ENCODE measurements at regions not wholly inside any gene's neighbourhood (a gene's known extent, or its start where the extent isn't known, plus 50 kb on each side); places are given as distances from the start of the nearest gene placed in this dataset. TPM values are rescaled to one million over a fixed set of nuclear protein-coding genes. Genes with fewer than 3 reads are reported as not detected.
"Not testable (repeated sequence)": the region's sequence is repeated elsewhere in the genome, so short reads cannot be mapped to it uniquely, and the experiment has no call there.

- DNase-seq (no peak), ATAC-seq (no peak)
- intact Hi-C loops (cut with micrococcal nuclease), result no loop called here
Measured at GRCh38 chr9:93774331-93775102, 180.6 kb downstream of the BARX1 start.

- DNase-seq (no peak), ATAC-seq (no peak)
- intact Hi-C loops (cut with micrococcal nuclease), result no loop called here
Measured at GRCh38 chr9:93771276-93771675, 183.9 kb downstream of the BARX1 start.

- DNase-seq (no peak), ATAC-seq (no peak)
- intact Hi-C loops (cut with micrococcal nuclease), result no loop called here
Measured at GRCh38 chr9:93761822-93762221, 185.4 kb downstream of the PHF2 start.

- ATAC-seq (no peak), DNase-seq (no peak)
- intact Hi-C loops (cut with micrococcal nuclease), result no loop called here
Measured at GRCh38 chr9:93750045-93750444, 173.7 kb downstream of the PHF2 start.

GRCh38 chr9:93748827-93749226, 172.4 kb downstream of the PHF2 start:
- ATAC-seq; DNase-seq; intact Hi-C loops (cut with micrococcal nuclease): not testable (repeated sequence)

GRCh38 chr9:93731963-93732362, 155.6 kb downstream of the PHF2 start:
- intact Hi-C loops (cut with micrococcal nuclease), result no loop called here
- no peak for DNase-seq
- ATAC-seq, result no peak

- no peak for DNase-seq
- intact Hi-C loops (cut with micrococcal nuclease), result no loop called here
- ATAC-seq, result no peak
Measured at GRCh38 chr9:93730648-93731047, 154.3 kb downstream of the PHF2 start.

- intact Hi-C loops (cut with micrococcal nuclease), result no loop called here
- DNase-seq (no peak), ATAC-seq (no peak)
Measured at GRCh38 chr9:93730217-93730616, 153.8 kb downstream of the PHF2 start.

Small RNA genes lying in the stretch of these regions (microRNA-seq; reads per million reads assigned to microRNA genes)
- not detected for gene MIR4291 (ENCODE audit: borderline number of aligned reads)

Measured in left ventricle myocardium superior (tissue), 1 donor.